ENCODE measurements at regions not wholly inside any gene's neighbourhood (a gene's known extent, or its start where the extent isn't known, plus 50 kb on each side); places are given as distances from the start of the nearest gene placed in this dataset.

DNA sequence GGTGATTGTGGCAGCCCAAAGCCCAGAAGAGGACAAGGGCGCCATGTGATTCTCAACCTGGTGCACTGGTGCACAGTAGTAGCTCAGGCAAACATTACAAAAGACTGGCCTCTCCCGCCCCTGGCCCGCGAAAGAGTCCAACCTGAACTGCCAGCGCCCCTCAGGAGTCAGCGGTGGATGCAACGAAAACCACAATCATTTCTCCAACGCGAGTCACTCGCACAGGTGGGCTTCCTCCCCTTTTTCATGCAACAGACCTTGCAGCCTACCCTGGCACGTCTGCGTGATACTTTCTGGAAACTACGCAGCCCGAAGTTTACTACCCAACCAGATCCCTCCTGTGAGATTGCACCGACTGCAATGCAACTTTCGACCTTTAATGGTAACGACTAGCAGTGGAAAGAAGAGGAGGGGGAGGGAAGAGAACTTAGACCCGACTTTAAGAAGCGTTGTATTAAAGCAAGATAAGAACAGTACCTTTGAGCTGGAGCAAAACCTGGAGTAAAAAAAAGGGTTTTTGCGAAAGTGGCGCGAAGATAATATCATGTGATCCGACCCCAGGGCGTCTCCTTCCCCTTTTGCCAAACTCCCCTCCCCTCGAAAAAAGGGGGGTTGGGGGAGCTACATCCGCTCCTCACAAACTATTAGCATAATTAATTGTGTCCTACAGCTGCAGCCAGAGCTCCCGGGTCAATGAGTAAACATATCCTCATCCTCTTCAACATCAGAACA, 63.3 kb upstream of the CCDC160 start:
- DNase-seq: peak; percentile 2

DNA sequence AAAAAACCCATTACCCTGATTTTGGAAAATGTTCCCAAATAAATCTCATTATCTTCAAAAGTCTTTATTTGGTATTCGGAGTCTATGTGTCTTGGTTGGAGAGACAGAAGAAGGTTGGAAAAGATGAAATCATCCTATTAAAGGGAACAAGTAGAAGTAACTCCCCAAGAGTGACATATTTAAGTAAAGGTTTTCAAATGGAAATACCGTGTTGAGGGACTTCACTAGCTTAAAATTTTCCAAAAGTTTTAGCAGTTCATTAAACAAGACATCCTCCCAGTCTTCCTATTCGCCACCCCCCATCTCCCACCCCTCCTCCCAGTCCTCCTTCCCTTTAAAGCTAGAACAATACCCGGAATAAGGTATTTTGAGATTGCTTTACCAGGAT, 62.7 kb upstream of the CCDC160 start:
- DNase-seq: no peak

DNA sequence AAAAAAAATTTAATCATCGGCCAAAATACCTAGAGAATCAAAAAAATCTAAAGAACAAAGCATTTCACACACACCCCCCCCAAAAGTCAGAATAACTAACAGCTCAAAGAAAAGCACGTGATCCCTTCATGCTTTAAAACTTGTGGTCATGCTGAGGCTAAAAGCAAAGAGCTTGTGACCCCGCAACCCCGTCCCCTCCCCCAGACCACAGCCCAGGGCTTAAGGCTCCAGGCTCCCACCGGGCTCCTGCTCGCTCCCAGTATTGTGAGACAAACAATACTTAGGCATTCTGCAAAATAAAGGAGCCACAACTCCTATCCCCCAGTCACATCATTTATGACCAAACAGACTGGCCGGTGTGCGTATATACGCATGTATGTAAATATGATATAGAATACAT, 62.1 kb upstream of the CCDC160 start:
- DNase-seq: no peak

DNA sequence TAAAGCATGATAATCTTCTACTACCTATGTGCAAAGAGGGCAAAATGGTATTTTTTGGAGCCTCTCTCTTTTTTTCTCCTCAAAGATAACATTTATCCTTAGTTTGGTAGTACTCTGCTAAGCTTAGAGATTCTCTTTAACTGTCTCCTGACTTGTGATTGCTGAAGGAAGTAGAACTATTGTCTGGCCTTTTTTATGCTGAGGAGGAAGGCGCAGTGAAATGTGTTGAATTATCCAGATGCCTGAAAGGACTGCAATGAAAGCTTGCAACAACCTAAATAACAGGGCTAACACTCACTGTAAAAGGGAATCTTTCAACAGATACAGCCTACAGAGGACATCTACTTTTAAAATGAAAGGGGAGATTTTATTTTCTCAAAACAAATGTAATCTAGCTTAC, 59.5 kb upstream of the CCDC160 start:
- no peak for DNase-seq

DNA sequence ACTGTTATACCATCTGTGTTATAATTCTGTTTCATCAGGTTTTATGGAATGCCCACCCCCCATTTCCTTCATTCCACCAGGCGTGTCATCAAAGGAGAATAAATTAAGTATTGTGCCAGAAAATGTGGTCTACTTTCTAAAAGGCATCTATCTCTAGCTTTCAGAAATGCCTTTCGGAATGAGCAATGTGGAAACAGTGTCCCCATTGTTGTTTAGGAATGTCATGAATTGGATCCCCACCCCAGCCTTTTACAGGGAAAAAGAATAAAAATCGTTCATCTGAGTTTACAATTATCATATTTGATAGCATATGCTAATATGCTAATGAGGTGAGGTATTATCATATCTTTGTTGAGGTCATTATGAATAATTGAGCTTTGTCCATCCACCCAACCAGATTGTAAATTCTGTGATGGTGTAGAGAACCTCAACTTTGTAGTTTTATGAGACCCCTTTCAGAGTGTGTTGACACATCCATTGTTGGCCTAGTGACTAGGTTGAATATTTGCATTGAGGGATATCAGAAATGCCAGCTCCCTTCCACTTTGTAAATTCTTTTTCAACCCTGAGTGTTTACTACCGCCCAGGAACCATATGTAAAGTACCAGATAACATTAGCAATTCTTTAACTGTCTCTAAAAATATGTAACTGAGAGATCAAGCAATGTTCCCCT, 56.2 kb upstream of the CCDC160 start:
- no peak for DNase-seq

DNA sequence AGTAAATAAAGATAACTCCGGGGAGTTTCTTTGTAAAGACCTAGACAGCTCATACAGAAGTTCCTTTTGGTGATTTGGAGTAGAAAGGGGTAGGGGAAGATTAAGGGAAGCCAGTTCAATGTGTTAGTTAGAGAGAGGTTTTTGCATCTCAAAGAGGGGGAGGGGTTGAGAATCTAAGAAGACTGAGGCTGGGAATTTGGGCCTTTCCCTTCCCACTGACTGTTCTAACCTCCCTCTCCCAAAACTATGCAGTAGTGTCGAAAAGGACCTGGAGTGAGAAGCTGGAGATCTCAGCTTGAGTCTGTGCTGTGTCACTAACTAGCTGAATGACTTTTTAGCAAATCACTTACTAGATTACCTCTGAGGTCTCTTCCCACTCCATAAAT, 55.7 kb upstream of the CCDC160 start:
- no peak for DNase-seq

DNA sequence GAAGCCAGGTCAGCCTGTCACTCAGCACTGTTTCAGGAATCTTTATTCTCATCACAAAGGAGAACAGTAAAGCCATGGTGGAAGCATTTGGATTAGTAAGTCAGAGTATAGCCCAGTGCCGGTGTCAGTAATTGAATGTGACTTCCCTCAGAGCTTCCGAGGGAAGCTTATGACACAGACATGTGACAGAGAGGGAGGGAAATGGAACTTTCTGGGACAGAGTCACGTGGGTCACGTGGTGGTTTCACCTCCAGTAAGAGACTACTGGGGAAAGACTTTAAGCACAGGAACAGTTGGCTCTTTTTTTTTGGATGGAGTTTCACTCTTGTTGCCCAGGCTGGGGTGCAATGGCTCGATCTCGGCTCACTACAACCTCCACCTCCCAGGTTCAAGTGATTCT, 53.3 kb upstream of the CCDC160 start:
- DNase-seq: no peak

DNA sequence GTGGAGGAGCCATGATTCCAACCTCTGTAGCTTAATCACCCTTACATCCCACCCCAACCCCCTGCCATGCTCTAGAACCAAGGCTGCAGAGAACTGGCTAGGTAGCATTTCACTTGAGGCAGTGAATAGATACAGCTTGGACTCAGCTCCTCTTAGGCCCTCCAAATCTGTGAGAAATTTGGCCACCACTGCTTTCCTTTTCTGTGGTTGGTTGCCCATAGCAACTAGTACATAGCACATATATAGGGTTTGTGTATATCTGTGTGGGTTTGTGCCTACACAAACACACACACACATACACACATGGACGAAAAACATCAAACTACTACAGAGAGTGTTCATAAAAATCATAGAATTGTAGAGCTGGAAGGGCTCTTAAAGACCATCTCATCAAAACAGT, 52.0 kb upstream of the CCDC160 start:
- no peak for DNase-seq

DNA sequence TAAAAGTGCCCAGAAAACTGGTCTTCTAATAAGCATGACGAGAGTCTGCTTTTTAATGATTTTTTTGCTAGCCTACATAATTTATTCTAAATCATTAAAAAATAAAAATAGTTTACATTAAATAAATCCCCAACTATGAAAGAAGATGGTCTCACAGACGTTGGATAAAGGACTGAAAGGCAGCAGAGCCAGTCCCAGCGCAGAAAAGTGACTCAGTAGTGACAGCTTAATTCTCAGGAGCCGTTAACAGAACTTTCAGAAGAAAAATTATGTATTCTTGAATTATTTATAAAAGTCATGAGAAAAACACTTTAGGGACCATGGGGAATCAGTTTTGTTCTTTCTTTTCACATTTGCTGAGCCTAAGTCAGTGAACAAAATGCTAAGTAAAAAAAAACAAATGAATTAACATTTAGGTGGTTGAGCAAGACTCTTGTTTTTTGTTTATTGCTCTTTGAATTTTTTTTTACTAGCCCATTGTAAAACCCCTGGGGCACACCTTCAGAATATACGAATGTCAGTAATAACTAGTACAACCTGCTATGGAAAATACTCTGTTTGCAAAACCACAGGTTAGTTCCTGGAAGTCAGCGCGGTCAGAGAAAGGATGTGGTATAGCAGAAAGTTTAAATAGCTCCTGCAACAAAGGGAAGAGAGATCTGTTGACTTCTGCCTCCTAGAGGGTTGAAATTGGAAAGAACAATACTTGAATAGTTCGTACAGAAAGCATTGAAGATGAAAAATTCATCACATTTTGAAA, 50.4 kb upstream of the CCDC160 start:
- DNase-seq: peak; percentile 56

Data from CD4-positive, alpha-beta T cell treated with Interleukin-12 subunit alpha and Interleukin-12 subunit beta, for 1 hour (primary cell).